HepG2 (cell line): ENCODE measurements at regions not wholly inside any gene's neighbourhood (a gene's known extent, or its start where the extent isn't known, plus 50 kb on each side); places are given as distances from the start of the nearest gene placed in this dataset.

Source experiments
- ATAC-seq: fragments of 200-7000 bp; cut with Tn5 transposase; 3 replicates; pipeline ENCODE4 v1.9.1; 2020; ENCODE audit warnings: mild to moderate bottlenecking, moderate library complexity
- BruUV-seq: library from RNA; stranded (reverse); fragments of 400-500 nt; replicated peaks from 2 replicates; lab custom pipeline; 2021; lab: Mats Ljungman, UMichigan
- CTCF ChIA-PET: fragments of 300-600 bp; formaldehyde crosslinking; extraction: SDS; loops from one replicate; lab custom pipeline; 2021; ENCODE audit warnings: low total read pairs, inconsistent platforms, low intra/inter-chr PET ratio; lab: Yijun Ruan, JAX
- POLR2A ChIA-PET: fragments of 350-600 bp; sonication (Branson Sonifier 250); formaldehyde crosslinking; loops from one replicate; lab custom pipeline; 2020; ENCODE audit warnings: antibody characterized with exemption, inconsistent platforms; lab: Yijun Ruan, JAX
- DNase-seq: peaks from one replicate; pipeline ENCODE4 v3.0.0-alpha.2; 2015; ENCODE audit warnings: low spot score
- FAIRE-seq: peaks from 3 replicates; lab custom pipeline; 2011; peaks lifted over from hg19 to GRCh38; lab: Jason Lieb, UNC
- H2AFZ ChIP-seq: one replicate; pipeline ENCODE4 v1.6.1; 2011; ENCODE audit warnings: low read length, inconsistent platforms
- H3K27ac ChIP-seq: fragments of 300-600 bp; 3 replicates; pipeline ENCODE4 v1.8.0; 2011; ENCODE audit warnings: mixed run types, mild to moderate bottlenecking, mixed read lengths, low read length, inconsistent platforms; ENCODE audit not compliant: insufficient read depth; ENCODE audit errors: extremely low read length
- H3K27me3 ChIP-seq, 2 experiments: fragments of 200-600 bp in 1 of 2; 2 replicates in 1 of 2; 3 replicates in 1 of 2; pipeline versions ENCODE4 v1.6.0 to v1.8.0; 2011; ENCODE audit warnings: low read length in 2 of 2, mild to moderate bottlenecking in 2 of 2, moderate library complexity in 2 of 2, inconsistent platforms in 1 of 2; ENCODE audit not compliant: insufficient read depth in 2 of 2, control insufficient read depth in 1 of 2
- H3K36me3 ChIP-seq, 2 experiments: fragments of 200-600 bp in 1 of 2; replicated peaks in 1 of 2; 2 replicates in 1 of 2; 3 replicates in 1 of 2; pipeline versions ENCODE4 v1.5.1 to v1.8.0; 2011; ENCODE audit warnings: low read length in 2 of 2, inconsistent platforms in 1 of 2; ENCODE audit not compliant: insufficient read depth in 2 of 2, control insufficient read depth in 1 of 2
- H3K4me1 ChIP-seq: 2 replicates; pipeline ENCODE4 v1.5.1; 2012; ENCODE audit warnings: low read length, inconsistent platforms; ENCODE audit not compliant: insufficient read depth
- H3K4me2 ChIP-seq: 2 replicates; pipeline ENCODE4 v1.6.0; 2011; ENCODE audit warnings: low read depth, low read length, inconsistent platforms
- H3K4me3 ChIP-seq, 3 experiments: fragments of 200-600 bp in 1 of 3; sonication (generic), shearing (Covaris generic) in 1 of 3; replicated peaks in 1 of 3; 2 replicates each; pipeline ENCODE4 v1.5.1; 2011 to 2016; ENCODE audit warnings: low read length in 3 of 3, inconsistent platforms in 2 of 3, low read depth in 2 of 3, mild to moderate bottlenecking in 2 of 3, control low read depth in 1 of 3, mixed read lengths in 1 of 3; ENCODE audit not compliant: insufficient read depth in 1 of 3
- H3K79me2 ChIP-seq: one replicate; pipeline ENCODE4 v1.6.1; 2011; ENCODE audit warnings: low read length, inconsistent platforms; ENCODE audit not compliant: insufficient read depth
- H3K9ac ChIP-seq: 2 replicates; pipeline ENCODE4 v1.6.0; 2011; ENCODE audit warnings: mild to moderate bottlenecking, low read depth, low read length, inconsistent platforms; ENCODE audit not compliant: insufficient read depth
- H3K9me3 ChIP-seq: 2 replicates; pipeline ENCODE4 v1.5.1; 2012; ENCODE audit warnings: mild to moderate bottlenecking, low read length
- H4K20me1 ChIP-seq: 2 replicates; pipeline ENCODE4 v1.6.0; 2011; ENCODE audit warnings: inconsistent platforms, mild to moderate bottlenecking, low read length, moderate library complexity; ENCODE audit not compliant: insufficient read depth
- ELF1 ChIP-seq: sonication (generic); formaldehyde crosslinking; IDR thresholded peaks from 2 replicates; pipeline ENCODE4 v1.4.0; 2020; ENCODE audit warnings: missing genetic modification reagents
- HNF1A ChIP-seq, 2 experiments: sonication (generic) in 1 of 2; formaldehyde crosslinking in 1 of 2; IDR thresholded peaks; 2 replicates each; pipeline versions ENCODE4 v1.4.0 to v1.6.1; 2016 to 2020; ENCODE audit warnings: borderline replicate concordance in 1 of 2, low read depth in 1 of 2, mild to moderate bottlenecking in 1 of 2, missing genetic modification reagents in 1 of 2
- KLF13 ChIP-seq: sonication (generic); formaldehyde crosslinking; IDR thresholded peaks from 2 replicates; pipeline ENCODE4 v1.4.0; 2020; ENCODE audit warnings: mild to moderate bottlenecking, missing genetic modification reagents
- MLXIP ChIP-seq: sonication (generic); formaldehyde crosslinking; IDR thresholded peaks from 2 replicates; pipeline ENCODE4 v1.9.0; 2021; ENCODE audit warnings: missing genetic modification reagents, borderline replicate concordance
- SNAI1 ChIP-seq: sonication (generic); formaldehyde crosslinking; IDR thresholded peaks from 2 replicates; pipeline ENCODE4 v1.5.0; 2020; ENCODE audit warnings: mild to moderate bottlenecking, missing genetic modification reagents, borderline replicate concordance
- SP4 ChIP-seq: sonication (generic); formaldehyde crosslinking; IDR thresholded peaks from 2 replicates; pipeline ENCODE4 v1.8.1; 2023; ENCODE audit warnings: mild to moderate bottlenecking, missing genetic modification reagents
- ZBTB38 ChIP-seq: sonication (generic); formaldehyde crosslinking; IDR thresholded peaks from 2 replicates; pipeline ENCODE4 v1.5.1; 2020; ENCODE audit warnings: mild to moderate bottlenecking, missing genetic modification reagents
- ZBTB8A ChIP-seq: sonication (generic); formaldehyde crosslinking; IDR thresholded peaks from 2 replicates; pipeline ENCODE4 v1.4.0; 2020; ENCODE audit warnings: mild to moderate bottlenecking, low read depth, missing genetic modification reagents, borderline replicate concordance
- ZNF501 ChIP-seq: sonication (generic); formaldehyde crosslinking; IDR thresholded peaks from 2 replicates; pipeline ENCODE4 v1.5.1; 2020; ENCODE audit warnings: mild to moderate bottlenecking, moderate library complexity, missing genetic modification reagents
- ZNF543 ChIP-seq: sonication (generic); formaldehyde crosslinking; IDR thresholded peaks from 2 replicates; pipeline ENCODE4 v1.4.0; 2020; ENCODE audit warnings: mild to moderate bottlenecking, missing genetic modification reagents
- ZNF629 ChIP-seq: sonication (generic); formaldehyde crosslinking; conservative IDR thresholded peaks from 2 replicates; pipeline ENCODE4 v1.5.0; 2020; ENCODE audit warnings: missing genetic modification reagents
- ZNF772 ChIP-seq: sonication (generic); formaldehyde crosslinking; IDR thresholded peaks from 2 replicates; pipeline ENCODE4 v1.5.0; 2020; ENCODE audit warnings: mild to moderate bottlenecking, missing genetic modification reagents
- WGBS: methylation state at CpG from one replicate; pipeline ENCODE4 v1.1.6; 2017; ENCODE audit warnings: low lambda C conversion rate; 5-methylcytosine and 5-hydroxymethylcytosine counted together
- in situ Hi-C: cut with HindIII; loops from 2 replicates; pipeline ENCODE4 v1.10.0; 2017; ENCODE audit warnings: low pct_unique_long_range_greater_than_20kb; ENCODE audit not compliant: extremely low pct_ligation_motif_present
- intact Hi-C: fragments of 100-400 bp; cut with micrococcal nuclease; formaldehyde crosslinking; loops from one replicate; pipeline ENCODE4 v1.10.0; 2022; ENCODE audit not compliant: unreplicated experiment

GRCh38 chr6:37559050-37559449 is 59.4 kb upstream of the CCDC167 start:
- 15% methylated on average over 6 of the region's 6 CpGs for WGBS
- no peaks in the 10 kb centered on the region for H3K36me3 ChIP-seq
- H3K79me2 ChIP-seq = no peaks in the 10 kb centered on the region
- H2AFZ ChIP-seq = no peak overlapping the region
- ATAC-seq (no peak), DNase-seq (no peak), FAIRE-seq (no peak)
- H3K4me3 ChIP-seq = no peak overlapping the region
- peaks cover 20 to 85% of the 10 kb centered on the region in 2 experiments; a peak in 4 of 5 replicates for H3K27me3 ChIP-seq
- H3K4me1 ChIP-seq = no peaks in the 10 kb centered on the region
- H3K9me3 ChIP-seq = no peaks in the 10 kb centered on the region
- in situ Hi-C loops = no loop called here
- no peaks in the 10 kb centered on the region for H4K20me1 ChIP-seq
- TF ChIP-seq MLXIP (CRISPR knock-in tag) = no peak
- TF ChIP-seq ZNF772 (CRISPR knock-in tag) = no peak
- no peak overlapping the region for H3K9ac ChIP-seq
- no peak overlapping the region for H3K4me2 ChIP-seq
- no TSS peak for BruUV-seq
- H3K27ac ChIP-seq = no peak overlapping the region
- CTCF ChIA-PET = no interaction called here
- POLR2A ChIA-PET = no interaction called here
- intact Hi-C loops = no loop called here

DNA sequence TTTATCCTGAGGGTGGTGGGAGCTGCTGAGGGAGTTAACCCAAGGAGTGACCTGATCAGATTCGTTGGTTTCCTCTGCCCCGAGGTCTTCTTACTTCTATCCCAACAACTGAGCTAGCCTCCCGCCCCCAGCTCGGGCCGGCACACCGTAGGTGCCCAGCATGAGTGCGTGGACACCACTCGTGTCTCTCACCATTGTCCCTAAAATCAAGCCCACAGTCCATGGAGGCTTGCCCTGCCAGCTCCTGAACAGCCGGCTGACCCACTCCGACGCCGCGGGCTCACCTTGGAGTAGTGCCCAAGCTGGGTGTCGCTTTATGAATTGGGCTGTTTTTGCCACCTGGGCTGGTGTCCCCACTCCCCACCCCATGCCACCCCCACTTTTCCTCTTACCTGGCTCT is 59.0 kb upstream of the CCDC167 start:
- ATAC-seq (no peak), DNase-seq (no peak), FAIRE-seq (no peak)
- H3K9me3 ChIP-seq = no peaks in the 10 kb centered on the region
- H4K20me1 ChIP-seq = no peaks in the 10 kb centered on the region
- H3K36me3 ChIP-seq = no peaks in the 10 kb centered on the region
- no peak overlapping the region for H3K27ac ChIP-seq
- 64% methylated on average over 13 of the region's 14 CpGs for WGBS
- BruUV-seq = no TSS peak
- intact Hi-C loops (no loop called here), in situ Hi-C loops (no loop called here)
- H3K79me2 ChIP-seq = no peaks in the 10 kb centered on the region
- H3K4me3 ChIP-seq = no peak overlapping the region
- no peaks in the 10 kb centered on the region for H3K4me1 ChIP-seq
- POLR2A ChIA-PET = no interaction called here
- CTCF ChIA-PET = no interaction called here
- H3K27me3 ChIP-seq = peaks cover 18 to 83% of the 10 kb centered on the region in 2 experiments; a peak in 4 of 5 replicates
- H3K4me2 ChIP-seq = no peak overlapping the region
- no peak overlapping the region for H2AFZ ChIP-seq
- TF ChIP-seq ZBTB38 (CRISPR knock-in tag) = no peak
- no peak for TF ChIP-seq ELF1 (CRISPR knock-in tag)
- no peak for TF ChIP-seq ZNF501
- no peak for TF ChIP-seq ZNF629 (CRISPR knock-in tag)
- TF ChIP-seq SNAI1 (CRISPR knock-in tag) = no peak
- TF ChIP-seq ZBTB8A = no peak
- no peak for TF ChIP-seq ZNF543 (CRISPR knock-in tag)
- TF ChIP-seq KLF13 (CRISPR knock-in tag) = no peak
- no peak for TF ChIP-seq SP4 (CRISPR knock-in tag)
- no peak for TF ChIP-seq HNF1A (IDR thresholded peaks at IDR 0.05; ENCODE audit: low read depth)
- no peak for TF ChIP-seq HNF1A (CRISPR knock-in tag; IDR thresholded peaks at IDR 0.05; ENCODE audit: borderline replicate concordance)
- TF ChIP-seq, all 625 proteins: peak for 0
- no peak overlapping the region for H3K9ac ChIP-seq
